ENCODE measurements at regions not wholly inside any gene's neighbourhood (a gene's known extent, or its start where the extent isn't known, plus 50 kb on each side); places are given as distances from the start of the nearest gene placed in this dataset.
"Not testable (repeated sequence)": the region's sequence is repeated elsewhere in the genome, so short reads cannot be mapped to it uniquely, and the experiment has no call there.

GRCh38 chr5:152456815-152457443 lies 51.9 kb upstream of the NMUR2 start:
- Mint-ChIP-seq H3K9me3 (no peaks in the 10 kb centered on the region), H3K4me1 (no peaks in the 10 kb centered on the region), H3K27me3 (peaks cover 32% of the 10 kb centered on the region), H3K4me3 (no peak overlapping the region), H3K27ac (ENCODE audit: low read depth) (no peak overlapping the region), H3K36me3 (ENCODE audit: insufficient read depth) (no peaks in the 10 kb centered on the region)
- no peak for DNase-seq (ENCODE audit: low spot score in 2 of 2)
- no peak for ATAC-seq (replicated peaks; ENCODE audit: extremely low read depth, poor library complexity, severe bottlenecking)

GRCh38 chr5:152462021-152462721 lies 57.1 kb upstream of the NMUR2 start:
- Mint-ChIP-seq H3K27me3 (peaks cover 54% of the 10 kb centered on the region), H3K36me3 (ENCODE audit: insufficient read depth) (no peaks in the 10 kb centered on the region), H3K27ac (ENCODE audit: low read depth) (no peak overlapping the region), H3K9me3 (no peaks in the 10 kb centered on the region), H3K4me3 (no peak overlapping the region), H3K4me1 (no peaks in the 10 kb centered on the region)
- no peak for DNase-seq (ENCODE audit: low spot score in 2 of 2)
- ATAC-seq (replicated peaks; ENCODE audit: extremely low read depth, poor library complexity, severe bottlenecking), result no peak

GRCh38 chr5:152464048-152464447 lies 59.0 kb upstream of the NMUR2 start:
- H3K27ac Mint-ChIP-seq (ENCODE audit: low read depth), result no peak overlapping the region
- no peak for ATAC-seq (replicated peaks; ENCODE audit: extremely low read depth, poor library complexity, severe bottlenecking)
- H3K4me1 Mint-ChIP-seq, result no peaks in the 10 kb centered on the region
- DNase-seq (ENCODE audit: low spot score in 2 of 2), result no peak
- H3K4me3 Mint-ChIP-seq, result no peak overlapping the region
- H3K27me3 Mint-ChIP-seq, result peaks cover 57% of the 10 kb centered on the region
- H3K9me3 Mint-ChIP-seq, result no peaks in the 10 kb centered on the region
- H3K36me3 Mint-ChIP-seq (ENCODE audit: insufficient read depth), result no peaks in the 10 kb centered on the region

- Mint-ChIP-seq H3K4me3 (no peak overlapping the region), H3K4me1 (no peaks in the 10 kb centered on the region), H3K36me3 (ENCODE audit: insufficient read depth) (no peaks in the 10 kb centered on the region), H3K27me3 (peaks cover 49% of the 10 kb centered on the region), H3K9me3 (no peaks in the 10 kb centered on the region), H3K27ac (ENCODE audit: low read depth) (no peak overlapping the region)
- ATAC-seq (replicated peaks; ENCODE audit: extremely low read depth, poor library complexity, severe bottlenecking) (no peak), DNase-seq (ENCODE audit: low spot score in 2 of 2) (no peak)
These were observed 60.1 kb upstream of the NMUR2 start for GRCh38 chr5:152465140-152465539.

- no peak overlapping the region for H3K27ac Mint-ChIP-seq (ENCODE audit: low read depth)
- no peak overlapping the region for H3K4me3 Mint-ChIP-seq
- no peak for DNase-seq (ENCODE audit: low spot score in 2 of 2)
- H3K9me3 Mint-ChIP-seq, result no peaks in the 10 kb centered on the region
- peaks cover 5% of the 10 kb centered on the region for H3K4me1 Mint-ChIP-seq
- H3K36me3 Mint-ChIP-seq (ENCODE audit: insufficient read depth), result peaks cover 2% of the 10 kb centered on the region
- H3K27me3 Mint-ChIP-seq, result peaks cover 43% of the 10 kb centered on the region
- no peak for ATAC-seq (replicated peaks; ENCODE audit: extremely low read depth, poor library complexity, severe bottlenecking)
These were observed 61.1 kb upstream of the NMUR2 start for GRCh38 chr5:152466085-152466745.

- H3K4me3 Mint-ChIP-seq, result no peak overlapping the region
- DNase-seq (ENCODE audit: low spot score in 2 of 2), result no peak
- peaks cover 2% of the 10 kb centered on the region for H3K36me3 Mint-ChIP-seq (ENCODE audit: insufficient read depth)
- peaks cover 31% of the 10 kb centered on the region for H3K27me3 Mint-ChIP-seq
- H3K27ac Mint-ChIP-seq (ENCODE audit: low read depth), result no peak overlapping the region
- H3K9me3 Mint-ChIP-seq, result no peaks in the 10 kb centered on the region
- H3K4me1 Mint-ChIP-seq, result peaks cover 5% of the 10 kb centered on the region
- ATAC-seq (replicated peaks; ENCODE audit: extremely low read depth, poor library complexity, severe bottlenecking), result no peak
These were observed 65.1 kb upstream of the NMUR2 start for GRCh38 chr5:152470167-152470566.

- Mint-ChIP-seq H3K27ac (ENCODE audit: low read depth) (no peak overlapping the region), H3K4me3 (no peak overlapping the region), H3K36me3 (ENCODE audit: insufficient read depth) (peaks cover 2% of the 10 kb centered on the region), H3K27me3 (peaks cover 17% of the 10 kb centered on the region), H3K9me3 (no peaks in the 10 kb centered on the region), H3K4me1 (peaks cover 5% of the 10 kb centered on the region)
- no peak for ATAC-seq (replicated peaks; ENCODE audit: extremely low read depth, poor library complexity, severe bottlenecking)
- no peak for DNase-seq (ENCODE audit: low spot score in 2 of 2)
These were observed 67.0 kb upstream of the NMUR2 start for GRCh38 chr5:152472083-152472482.

- Mint-ChIP-seq H3K9me3 (no peaks in the 10 kb centered on the region), H3K36me3 (ENCODE audit: insufficient read depth) (peaks cover 2% of the 10 kb centered on the region), H3K27me3 (peaks cover 9% of the 10 kb centered on the region), H3K4me1 (peaks cover 5% of the 10 kb centered on the region), H3K4me3 (no peak overlapping the region), H3K27ac (ENCODE audit: low read depth) (no peak overlapping the region)
- no peak for DNase-seq (ENCODE audit: low spot score in 2 of 2)
- no peak for ATAC-seq (replicated peaks; ENCODE audit: extremely low read depth, poor library complexity, severe bottlenecking)
These were observed 69.9 kb upstream of the NMUR2 start for GRCh38 chr5:152474961-152475360.

GRCh38 chr5:152477536-152477935 lies 72.5 kb upstream of the NMUR2 start:
- no peaks in the 10 kb centered on the region for H3K9me3 Mint-ChIP-seq
- no peak overlapping the region for H3K4me3 Mint-ChIP-seq
- H3K36me3 Mint-ChIP-seq (ENCODE audit: insufficient read depth), result no peaks in the 10 kb centered on the region
- DNase-seq (ENCODE audit: low spot score in 2 of 2), result no peak
- no peak overlapping the region for H3K27ac Mint-ChIP-seq (ENCODE audit: low read depth)
- H3K27me3 Mint-ChIP-seq, result peaks cover 17% of the 10 kb centered on the region
- no peak for ATAC-seq (replicated peaks; ENCODE audit: extremely low read depth, poor library complexity, severe bottlenecking)
- H3K4me1 Mint-ChIP-seq, result no peaks in the 10 kb centered on the region

- peaks cover 22% of the 10 kb centered on the region for H3K27me3 Mint-ChIP-seq
- DNase-seq (ENCODE audit: low spot score in 2 of 2); H3K4me3 Mint-ChIP-seq; H3K4me1 Mint-ChIP-seq; H3K27ac Mint-ChIP-seq (ENCODE audit: low read depth); ATAC-seq (replicated peaks; ENCODE audit: extremely low read depth, poor library complexity, severe bottlenecking); H3K36me3 Mint-ChIP-seq (ENCODE audit: insufficient read depth); H3K9me3 Mint-ChIP-seq: not testable (repeated sequence)
These were observed 74.8 kb upstream of the NMUR2 start for GRCh38 chr5:152479866-152480265.

- ATAC-seq (replicated peaks; ENCODE audit: extremely low read depth, poor library complexity, severe bottlenecking); H3K9me3 Mint-ChIP-seq; H3K27ac Mint-ChIP-seq (ENCODE audit: low read depth); DNase-seq (ENCODE audit: low spot score in 2 of 2); H3K36me3 Mint-ChIP-seq (ENCODE audit: insufficient read depth); H3K4me3 Mint-ChIP-seq; H3K4me1 Mint-ChIP-seq: not testable (repeated sequence)
- peaks cover 22% of the 10 kb centered on the region for H3K27me3 Mint-ChIP-seq
These were observed 75.6 kb upstream of the NMUR2 start for GRCh38 chr5:152480677-152481076.

GRCh38 chr5:152487130-152487529 lies 82.1 kb upstream of the NMUR2 start:
- no peak overlapping the region for H3K4me3 Mint-ChIP-seq
- H3K36me3 Mint-ChIP-seq (ENCODE audit: insufficient read depth), result no peaks in the 10 kb centered on the region
- no peak for DNase-seq (ENCODE audit: low spot score in 2 of 2)
- peaks cover 17% of the 10 kb centered on the region for H3K27me3 Mint-ChIP-seq
- ATAC-seq (replicated peaks; ENCODE audit: extremely low read depth, poor library complexity, severe bottlenecking), result no peak
- H3K4me1 Mint-ChIP-seq, result peaks cover 12% of the 10 kb centered on the region
- no peaks in the 10 kb centered on the region for H3K9me3 Mint-ChIP-seq
- no peak overlapping the region for H3K27ac Mint-ChIP-seq (ENCODE audit: low read depth)

- Mint-ChIP-seq H3K9me3 (no peaks in the 10 kb centered on the region), H3K4me3 (no peak overlapping the region), H3K27ac (ENCODE audit: low read depth) (no peak overlapping the region), H3K36me3 (ENCODE audit: insufficient read depth) (no peaks in the 10 kb centered on the region), H3K27me3 (peaks cover 13% of the 10 kb centered on the region), H3K4me1 (peaks cover 12% of the 10 kb centered on the region)
- no peak for DNase-seq (ENCODE audit: low spot score in 2 of 2)
- no peak for ATAC-seq (replicated peaks; ENCODE audit: extremely low read depth, poor library complexity, severe bottlenecking)
These were observed 83.8 kb upstream of the NMUR2 start for GRCh38 chr5:152488869-152489268.
